ENCODE measurements at regions not wholly inside any gene's neighbourhood (a gene's known extent, or its start where the extent isn't known, plus 50 kb on each side); places are given as distances from the start of the nearest gene placed in this dataset.
A peak's percentile ranks its signal among the peaks of the same experiment; 100 is the strongest.

DNA sequence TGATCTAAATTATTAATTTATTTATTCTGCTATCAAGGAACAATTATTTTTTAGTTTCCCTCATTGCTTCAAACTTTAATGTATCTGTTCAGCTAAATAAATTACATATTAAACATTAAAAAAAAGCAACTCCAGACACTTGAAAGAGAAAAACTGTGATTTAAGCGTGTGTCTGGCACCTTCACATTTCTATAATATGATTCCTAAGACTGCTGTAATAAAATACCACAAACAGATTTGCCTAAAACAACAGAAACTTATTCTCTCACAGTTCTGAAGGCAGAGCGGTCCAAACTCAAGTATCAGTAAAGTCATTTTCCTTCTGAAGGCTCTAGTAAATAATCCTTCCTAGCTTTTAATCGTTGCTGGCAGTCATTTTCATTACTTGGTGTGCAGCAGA, 580.4 kb upstream of the KCND2 start:
- H3K27ac ChIP-seq, result no peak overlapping the region
- ATAC-seq (replicated peaks in 6 of 8), result no peak
- WGBS, 10 experiments, result 0 to 94% (median 73%) methylated on average over 1 to 3 of the region's 3 CpGs; no CpG with 5 or more reads in 1 of the 10 experiments
- no peak overlapping the region for H3K4me3 ChIP-seq
- H3K4me1 ChIP-seq (replicated peaks in 1 of 2), result no peaks in the 10 kb centered on the region
- in situ Hi-C loops (cut with MboI; ENCODE audit: low pct_unique_long_range_greater_than_20kb in 2 of 9, low sequenced_read_pairs in 9 of 9, unreplicated experiment in 9 of 9), result no loop called here

DNA sequence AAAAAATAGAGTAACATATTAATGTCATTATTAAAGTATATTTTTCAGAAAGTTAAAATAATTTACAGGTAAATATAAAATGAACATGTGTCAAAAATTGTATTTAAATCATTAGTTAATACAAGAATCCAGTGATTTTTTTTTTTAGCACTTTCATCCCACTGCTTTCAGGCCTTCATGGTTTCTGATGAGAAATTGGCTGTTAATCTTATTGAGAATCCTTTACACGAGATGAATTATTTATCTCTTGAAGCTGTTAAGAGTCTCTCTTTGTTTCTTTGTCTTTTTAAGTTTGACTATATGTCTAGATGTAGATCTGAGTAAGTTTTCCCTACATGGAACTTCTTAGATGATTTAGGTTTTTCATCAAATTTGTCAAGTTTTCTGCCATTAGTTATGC, 578.5 kb upstream of the KCND2 start:
- Histone ChIP-seq H3K4me1 (replicated peaks in 1 of 2) (no peaks in the 10 kb centered on the region), H3K27ac (no peak overlapping the region), H3K4me3 (no peak overlapping the region)
- in situ Hi-C loops (cut with MboI; ENCODE audit: low pct_unique_long_range_greater_than_20kb in 2 of 9, low sequenced_read_pairs in 9 of 9, unreplicated experiment in 9 of 9), result no loop called here
- ATAC-seq (replicated peaks in 6 of 8), result no peak
- WGBS, 10 experiments, result 0 to 84% (median 56%) methylated on average over 1 of the region's 1 CpG; no CpG with 5 or more reads in 1 of the 10 experiments

DNA sequence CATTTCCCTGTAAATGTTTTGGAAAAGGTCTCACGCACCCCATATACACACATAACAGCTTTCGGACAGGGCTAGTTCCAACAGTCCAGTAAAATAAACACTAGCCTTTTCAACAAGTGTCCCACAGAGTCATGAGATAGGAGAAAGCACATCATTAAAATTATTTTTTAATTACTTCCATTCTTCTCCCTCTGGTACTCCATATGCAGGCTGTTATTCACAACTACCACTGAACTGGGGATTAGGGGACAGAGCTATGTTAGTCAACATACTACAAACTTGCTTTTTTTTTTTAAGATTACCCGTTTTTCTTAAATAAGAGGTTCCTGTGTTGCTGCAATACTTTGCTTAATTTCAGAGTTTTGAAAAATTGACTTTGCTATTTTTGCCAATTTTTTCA, 576.6 kb upstream of the KCND2 start:
- ATAC-seq (replicated peaks in 6 of 8), result no peak
- Histone ChIP-seq H3K4me3 (no peak overlapping the region), H3K27ac (no peak overlapping the region), H3K4me1 (replicated peaks in 1 of 2) (no peaks in the 10 kb centered on the region)
- in situ Hi-C loops (cut with MboI; ENCODE audit: low pct_unique_long_range_greater_than_20kb in 2 of 9, low sequenced_read_pairs in 9 of 9, unreplicated experiment in 9 of 9), result no loop called here
- 0 to 100% (median 92%) methylated on average over 1 to 3 of the region's 3 CpGs for WGBS, 10 experiments

DNA sequence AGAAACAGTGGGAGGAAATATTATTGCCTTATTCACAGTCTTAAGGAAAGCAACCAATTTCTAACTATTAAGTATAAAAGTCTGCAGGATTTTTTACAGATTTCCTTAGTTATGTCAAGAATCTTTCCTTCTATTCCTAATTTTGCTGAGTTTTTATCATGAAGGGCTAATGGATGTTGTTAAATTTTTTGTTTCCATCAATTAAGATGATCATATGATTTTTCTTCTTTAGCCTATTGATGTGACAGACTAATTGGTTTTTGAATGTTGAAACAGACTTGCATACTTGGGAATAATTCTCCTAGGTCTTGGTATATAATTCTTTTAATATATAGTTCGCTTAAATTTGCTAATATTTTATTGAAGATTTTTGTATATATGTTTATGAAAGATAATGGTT, 569.1 kb upstream of the KCND2 start:
- in situ Hi-C loops (cut with MboI; ENCODE audit: low pct_unique_long_range_greater_than_20kb in 2 of 9, low sequenced_read_pairs in 9 of 9, unreplicated experiment in 9 of 9), result no loop called here
- H3K4me1 ChIP-seq (replicated peaks in 1 of 2), result no peaks in the 10 kb centered on the region
- ATAC-seq (replicated peaks in 6 of 8), result no peak
- no peak overlapping the region for H3K27ac ChIP-seq
- WGBS, 10 experiments, result 4 to 100% (median 50%) methylated on average over 1 of the region's 1 CpG; no CpG with 5 or more reads in 1 of the 10 experiments
- no peak overlapping the region for H3K4me3 ChIP-seq

DNA sequence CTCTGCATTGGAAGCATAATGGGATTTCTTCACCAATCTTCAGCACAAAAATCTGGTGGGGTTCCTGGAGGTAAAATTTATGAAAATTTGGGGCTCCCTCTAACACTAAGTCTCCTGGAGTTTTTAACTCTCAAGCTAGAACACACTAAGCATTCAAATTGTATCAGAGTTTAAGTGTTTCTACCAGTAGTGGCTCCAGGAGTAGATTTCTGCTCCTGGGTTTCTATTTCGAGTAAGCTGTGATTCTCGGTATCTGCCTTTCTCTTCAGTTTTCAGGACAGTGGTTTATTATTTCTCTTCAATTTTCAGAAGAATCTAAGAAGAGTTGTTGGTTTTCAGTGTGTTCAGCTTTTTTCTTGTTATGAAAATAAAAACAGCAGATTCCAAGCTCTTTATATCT, 566.4 kb upstream of the KCND2 start:
- ATAC-seq (replicated peaks in 6 of 8), result no peak
- Histone ChIP-seq H3K4me3 (no peak overlapping the region), H3K27ac (no peak overlapping the region), H3K4me1 (replicated peaks in 1 of 2) (no peaks in the 10 kb centered on the region)
- in situ Hi-C loops (cut with MboI; ENCODE audit: low pct_unique_long_range_greater_than_20kb in 2 of 9, low sequenced_read_pairs in 9 of 9, unreplicated experiment in 9 of 9), result no loop called here
- WGBS, 10 experiments, result 0 to 100% (median 86%) methylated on average over 2 of the region's 2 CpGs; no CpG with 5 or more reads in 2 of the 10 experiments

DNA sequence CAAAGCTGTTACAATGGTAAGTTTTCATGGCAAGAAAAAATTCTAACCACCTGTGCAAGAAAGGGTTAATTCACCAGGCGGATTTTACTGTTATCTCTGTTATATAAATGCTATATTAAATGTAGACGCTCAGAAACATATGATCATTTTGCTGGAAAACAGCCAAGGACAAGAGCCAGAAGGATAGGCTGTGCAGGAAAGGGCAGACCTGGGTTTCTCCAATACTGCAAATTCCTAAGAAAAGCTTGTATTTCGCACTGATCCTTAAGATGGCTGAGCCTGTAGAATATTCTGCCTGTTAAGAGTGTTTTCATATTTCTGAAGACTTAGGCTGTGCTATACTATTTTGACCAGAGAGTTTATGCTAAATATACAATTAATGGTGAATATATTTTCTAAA, 564.1 kb upstream of the KCND2 start:
- Histone ChIP-seq H3K27ac (no peak overlapping the region), H3K4me3 (no peak overlapping the region), H3K4me1 (replicated peaks in 1 of 2) (no peaks in the 10 kb centered on the region)
- ATAC-seq (replicated peaks in 6 of 8), result no peak
- in situ Hi-C loops (cut with MboI; ENCODE audit: low pct_unique_long_range_greater_than_20kb in 2 of 9, low sequenced_read_pairs in 9 of 9, unreplicated experiment in 9 of 9), result no loop called here
- 8 to 100% (median 58%) methylated on average over 1 to 3 of the region's 3 CpGs for WGBS, 10 experiments

DNA sequence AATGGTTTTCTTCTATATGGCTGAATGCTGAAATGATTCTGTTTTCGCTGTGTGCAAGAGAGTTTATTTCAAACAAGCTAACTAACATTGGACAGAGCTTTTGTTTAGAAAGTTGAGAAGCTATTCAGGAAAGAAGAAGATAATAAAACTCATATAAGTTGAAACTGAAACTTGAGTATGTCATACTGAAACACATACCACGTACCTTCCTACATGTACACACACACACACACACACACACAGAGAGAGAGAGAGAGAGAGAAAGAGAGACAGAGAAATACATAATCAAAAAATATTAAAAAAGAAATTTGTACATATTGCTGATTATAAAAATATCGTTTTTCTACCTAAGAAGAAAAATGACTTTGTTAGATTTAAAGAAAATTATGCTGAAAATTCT, 561.9 kb upstream of the KCND2 start:
- no peaks in the 10 kb centered on the region for H3K4me1 ChIP-seq (replicated peaks in 1 of 2)
- no peak overlapping the region for H3K27ac ChIP-seq
- in situ Hi-C loops (cut with MboI; ENCODE audit: low pct_unique_long_range_greater_than_20kb in 2 of 9, low sequenced_read_pairs in 9 of 9, unreplicated experiment in 9 of 9), result no loop called here
- no peak overlapping the region for H3K4me3 ChIP-seq
- WGBS, 10 experiments, result 22 to 100% (median 75%) methylated on average over 1 to 3 of the region's 3 CpGs; no CpG with 5 or more reads in 1 of the 10 experiments
- ATAC-seq (replicated peaks in 6 of 8), result no peak

DNA sequence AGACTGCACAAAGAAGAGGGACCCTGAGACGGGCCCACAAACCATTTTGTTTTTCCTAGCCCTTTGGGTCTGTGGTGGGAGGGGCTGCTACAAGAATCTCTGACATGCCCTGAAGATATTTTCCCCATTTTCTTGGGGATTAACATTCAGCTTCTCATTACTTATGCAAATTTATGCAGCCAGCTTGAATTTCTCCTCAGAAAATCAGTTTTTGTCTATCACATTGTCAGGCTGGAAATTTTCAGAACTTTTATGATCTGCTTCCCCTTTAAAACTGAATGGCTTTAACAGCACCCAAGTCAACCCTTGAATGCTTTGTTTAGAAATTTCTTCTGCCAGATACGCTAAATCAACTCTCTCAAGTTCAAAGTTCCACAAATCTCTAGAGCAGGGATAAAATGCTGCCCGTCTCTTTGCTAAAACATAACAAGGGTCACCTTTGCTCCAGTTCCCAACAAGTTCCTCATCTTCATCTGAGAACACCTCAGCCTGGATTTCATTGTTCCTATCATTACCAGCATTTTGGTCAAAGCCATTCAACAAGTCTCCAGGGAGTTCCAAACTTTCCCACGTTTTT, 560.0 kb upstream of the KCND2 start:
- in situ Hi-C loops (cut with MboI; ENCODE audit: low pct_unique_long_range_greater_than_20kb in 2 of 9, low sequenced_read_pairs in 9 of 9, unreplicated experiment in 9 of 9), result no loop called here
- Histone ChIP-seq H3K4me1 (replicated peaks in 1 of 2) (no peaks in the 10 kb centered on the region), H3K27ac (no peak overlapping the region), H3K4me3 (no peak overlapping the region)
- WGBS, 10 experiments, result 0 to 100% (median 78%) methylated on average over 1 to 4 of the region's 4 CpGs; no CpG with 5 or more reads in 1 of the 10 experiments
- no peak for ATAC-seq (replicated peaks in 6 of 8)

DNA sequence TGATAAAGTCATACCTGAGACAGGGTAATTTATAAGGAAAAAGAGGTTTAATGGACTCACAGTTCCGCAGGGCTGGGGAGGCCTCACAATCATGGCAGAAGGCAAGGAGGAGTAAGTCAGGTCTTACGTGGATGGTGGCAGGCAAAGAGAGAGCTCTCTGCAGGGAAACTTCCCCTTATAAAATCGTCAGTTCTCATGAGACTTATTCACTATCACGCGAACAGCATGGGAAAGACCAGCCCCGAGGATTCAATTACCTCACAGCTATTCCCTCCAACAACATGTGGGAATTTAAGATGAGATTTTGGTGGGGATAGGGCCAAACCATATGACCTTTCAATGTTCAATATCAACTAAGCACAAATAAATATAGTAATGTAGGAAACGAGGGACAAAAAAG, 559.4 kb upstream of the KCND2 start:
- no peak for ATAC-seq (replicated peaks in 6 of 8)
- no peaks in the 10 kb centered on the region for H3K4me1 ChIP-seq (replicated peaks in 1 of 2)
- H3K4me3 ChIP-seq, result no peak overlapping the region
- no peak overlapping the region for H3K27ac ChIP-seq
- in situ Hi-C loops (cut with MboI; ENCODE audit: low pct_unique_long_range_greater_than_20kb in 2 of 9, low sequenced_read_pairs in 9 of 9, unreplicated experiment in 9 of 9), result no loop called here
- 14 to 100% (median 90%) methylated on average over 1 to 7 of the region's 7 CpGs for WGBS, 10 experiments

DNA sequence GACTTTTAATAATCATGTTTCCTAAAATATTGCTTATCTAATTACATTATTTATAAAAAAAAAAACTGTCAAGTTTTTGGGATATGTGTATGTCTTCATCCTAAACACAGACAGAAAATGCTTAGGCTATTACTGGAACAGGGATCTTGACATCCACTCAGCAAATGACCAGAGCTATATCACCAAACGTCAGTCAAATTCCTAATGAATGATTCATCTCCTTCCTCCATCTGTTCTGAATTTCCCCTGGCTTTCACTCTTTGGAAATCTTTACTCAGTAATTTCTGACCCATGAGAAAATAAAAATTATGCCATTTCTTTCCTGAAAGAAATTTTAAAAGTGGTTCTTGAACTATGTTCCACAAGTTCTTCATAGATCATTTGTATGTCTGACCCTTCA, 552.4 kb upstream of the KCND2 start:
- in situ Hi-C loops (cut with MboI; ENCODE audit: low pct_unique_long_range_greater_than_20kb in 2 of 9, low sequenced_read_pairs in 9 of 9, unreplicated experiment in 9 of 9), result no loop called here
- WGBS, 10 experiments, result 0 to 67% (median 20%) methylated on average over 1 of the region's 1 CpG
- no peak overlapping the region for H3K27ac ChIP-seq
- H3K4me3 ChIP-seq, result no peak overlapping the region
- ATAC-seq (replicated peaks in 6 of 8), result peak in 2 of 8 experiments; percentile 75 to 76
- no peaks in the 10 kb centered on the region for H3K4me1 ChIP-seq (replicated peaks in 1 of 2)

DNA sequence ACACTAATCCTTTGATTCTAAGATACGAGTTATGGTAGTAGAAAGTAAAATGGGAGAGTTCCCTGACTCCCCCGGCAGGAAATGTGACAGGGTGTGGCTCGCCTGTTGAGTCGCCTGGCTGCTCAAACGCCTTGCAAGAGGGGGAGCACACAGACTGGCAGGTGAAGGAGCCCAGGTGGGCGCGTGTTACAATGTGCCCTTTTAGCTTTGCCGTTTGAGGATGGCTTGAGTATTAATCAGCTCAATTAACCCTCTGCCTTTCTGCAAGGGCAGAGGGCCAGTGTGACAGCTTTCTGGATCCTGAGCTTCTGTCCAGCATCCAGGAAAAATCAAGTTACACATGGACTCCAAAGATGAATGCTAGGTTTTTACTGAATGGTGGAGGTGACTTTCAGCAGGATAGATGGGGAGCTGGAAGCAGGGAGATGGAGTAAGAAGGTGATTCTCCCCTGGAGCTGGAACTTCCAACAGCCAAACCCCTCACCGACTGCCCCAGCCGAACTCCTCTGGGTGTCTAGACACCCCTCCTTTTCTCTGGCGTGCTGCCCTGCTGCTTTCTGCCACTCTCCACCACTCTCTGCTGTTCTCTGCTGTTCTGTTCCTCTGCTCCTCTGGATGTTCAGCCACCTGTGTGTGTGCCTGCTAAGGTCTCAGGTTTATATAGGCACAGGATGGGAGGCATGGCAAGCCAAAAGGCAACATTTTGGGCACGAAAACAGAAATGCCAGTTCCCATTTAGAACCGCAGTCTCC, 548.8 kb upstream of the KCND2 start:
- Histone ChIP-seq H3K27ac (no peak overlapping the region), H3K4me1 (replicated peaks in 1 of 2) (no peaks in the 10 kb centered on the region), H3K4me3 (no peak overlapping the region)
- in situ Hi-C loops (cut with MboI; ENCODE audit: low pct_unique_long_range_greater_than_20kb in 2 of 9, low sequenced_read_pairs in 9 of 9, unreplicated experiment in 9 of 9), result no loop called here
- WGBS, 10 experiments, result 20 to 100% (median 68%) methylated on average over 1 to 12 of the region's 13 CpGs; no CpG with 5 or more reads in 2 of the 10 experiments
- ATAC-seq (replicated peaks in 6 of 8), result no peak

DNA sequence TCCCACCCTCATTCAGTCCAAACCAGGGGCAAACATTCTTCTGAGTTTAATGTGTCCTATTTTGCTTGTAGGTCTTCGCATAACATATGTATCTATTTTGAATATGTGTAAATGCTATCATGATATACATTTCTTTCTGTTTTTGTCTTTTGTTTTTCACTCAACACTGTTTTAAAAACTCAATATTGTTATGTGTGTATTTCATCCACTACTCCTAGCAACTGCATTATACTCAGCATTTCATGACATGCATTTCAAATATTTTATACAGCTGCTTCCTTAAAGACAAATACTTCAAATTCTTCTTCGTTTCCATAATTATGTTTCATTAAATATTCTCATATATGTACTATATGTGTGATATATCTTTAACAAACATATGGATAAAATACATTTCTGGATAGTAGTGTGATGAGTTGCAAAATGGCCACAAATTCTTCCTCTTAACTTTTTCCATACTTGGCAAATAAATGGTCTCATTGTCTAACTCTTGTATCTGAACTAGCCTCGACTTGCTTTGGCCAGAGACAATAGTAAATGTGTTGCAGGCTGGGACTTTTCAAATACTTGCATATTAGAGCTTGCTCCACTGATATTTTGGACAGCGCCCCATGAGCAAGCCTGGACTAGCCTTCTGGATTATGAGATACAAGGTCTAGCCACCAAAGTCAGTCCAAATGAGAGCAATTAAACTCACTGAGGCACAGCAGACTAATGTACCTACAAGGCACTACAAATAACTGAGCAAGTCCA, 539.7 kb upstream of the KCND2 start:
- peak in 3 of 8 experiments; percentile 79 to 96 (median 82) for ATAC-seq (replicated peaks in 6 of 8)
- WGBS, 10 experiments, result 0 to 93% (median 72%) methylated on average over 1 to 4 of the region's 4 CpGs
- H3K4me1 ChIP-seq (replicated peaks in 1 of 2), result no peaks in the 10 kb centered on the region

DNA sequence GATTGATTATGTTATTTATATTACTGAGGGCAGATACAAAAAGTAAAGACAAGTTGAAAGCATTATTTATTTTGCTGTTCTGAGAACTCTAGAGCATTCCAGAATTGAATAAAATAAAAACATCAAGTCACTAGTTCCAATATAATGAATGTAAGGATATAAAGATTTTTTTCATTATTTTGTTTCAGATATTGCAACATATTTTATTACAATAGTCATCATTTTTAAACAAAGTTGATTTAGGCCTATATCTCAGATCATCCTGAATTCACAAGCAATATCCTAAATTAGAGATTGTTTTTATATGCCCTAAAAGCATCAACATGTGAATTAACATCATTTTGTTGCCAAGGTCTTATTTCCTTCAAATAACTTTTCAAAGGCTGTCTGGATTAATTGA, 535.6 kb upstream of the KCND2 start:
- Histone ChIP-seq H3K27ac (no peak overlapping the region), H3K4me3 (no peak overlapping the region), H3K4me1 (replicated peaks in 1 of 2) (no peaks in the 10 kb centered on the region)
- in situ Hi-C loops (cut with MboI; ENCODE audit: low pct_unique_long_range_greater_than_20kb in 2 of 9, low sequenced_read_pairs in 9 of 9, unreplicated experiment in 9 of 9), result no loop called here
- no peak for ATAC-seq (replicated peaks in 6 of 8)

More for the DNA sequence above, 539.7 kb upstream of the KCND2 start:
- Histone ChIP-seq H3K27ac (no peak overlapping the region), H3K4me3 (no peak overlapping the region)
- in situ Hi-C loops (cut with MboI; ENCODE audit: low pct_unique_long_range_greater_than_20kb in 2 of 9, low sequenced_read_pairs in 9 of 9, unreplicated experiment in 9 of 9), result no loop called here
